ENCODE measurements at regions not wholly inside any gene's neighbourhood (a gene's known extent, or its start where the extent isn't known, plus 50 kb on each side); places are given as distances from the start of the nearest gene placed in this dataset.
A peak's percentile ranks its signal among the peaks of the same experiment; 100 is the strongest.

- Histone ChIP-seq H3K4me2 (ENCODE audit: low read depth, low read length) (no peak overlapping the region), H3K79me2 (ENCODE audit: insufficient read depth, low read length) (no peaks in the 10 kb centered on the region), H3K4me3 (replicated peaks in 1 of 3; ENCODE audit: insufficient read depth in 1 of 3, low read depth in 2 of 3, low read length in 3 of 3) (no peak overlapping the region), H3K36me3 (replicated peaks in 1 of 2; ENCODE audit: control insufficient read depth in 1 of 2, insufficient read depth in 2 of 2, low read length in 2 of 2) (no peaks in the 10 kb centered on the region), H2AFZ (ENCODE audit: low read length) (no peak overlapping the region), H3K4me1 (ENCODE audit: insufficient read depth, low read length) (no peaks in the 10 kb centered on the region), H3K9ac (ENCODE audit: insufficient read depth, low read depth, low read length) (no peak overlapping the region), H3K27ac (ENCODE audit: extremely low read length, insufficient read depth, low read length) (no peak overlapping the region), H3K27me3 (ENCODE audit: control insufficient read depth in 1 of 2, insufficient read depth in 2 of 2, low read length in 2 of 2) (no peaks in the 10 kb centered on the region), H4K20me1 (ENCODE audit: insufficient read depth, low read length) (no peaks in the 10 kb centered on the region), H3K9me3 (ENCODE audit: low read length) (no peaks in the 10 kb centered on the region)
- intact Hi-C loops (cut with micrococcal nuclease; ENCODE audit: unreplicated experiment), result no loop called here
- ChIA-PET POLR2A (no interaction called here), CTCF (ENCODE audit: low intra/inter-chr PET ratio, low total read pairs) (no interaction called here)
- FAIRE-seq, result no peak
- DNase-seq (ENCODE audit: low spot score), result peak; percentile 39
- no TSS peak for BruUV-seq (replicated peaks)
- 17% methylated on average over 10 of the region's 10 CpGs for WGBS (ENCODE audit: low lambda C conversion rate)
- in situ Hi-C loops (cut with HindIII; ENCODE audit: extremely low pct_ligation_motif_present, low pct_unique_long_range_greater_than_20kb), result no loop called here
- no peak for ATAC-seq
- TF ChIP-seq NCOA2 (CRISPR knock-in tag; IDR thresholded peaks at IDR 0.05) (0 out of 2 replicates have a peak, but pooled peaks have one; percentile 27), PAX8 (CRISPR knock-in tag; IDR thresholded peaks at IDR 0.05; ENCODE audit: borderline replicate concordance) (0 out of 2 replicates have a peak, but pooled peaks have one; percentile 38), ZNF556 (CRISPR knock-in tag; IDR thresholded peaks at IDR 0.05; ENCODE audit: borderline replicate concordance) (no peak), MXD3 (CRISPR knock-in tag; IDR thresholded peaks at IDR 0.05) (peak; percentile 56; the same call in 1 of the 2 replicates), ZFP36L2 (CRISPR knock-in tag; IDR thresholded peaks at IDR 0.05) (peak; percentile 77; the same call in 1 of the 2 replicates), KLF9 (CRISPR knock-in tag; IDR thresholded peaks at IDR 0.05; ENCODE audit: low read depth) (peak; percentile 66; the same call in 1 of the 2 replicates), FOXK1 (CRISPR knock-in tag; IDR thresholded peaks at IDR 0.05; ENCODE audit: borderline replicate concordance, low read depth) (peak; percentile 52; the same call in 1 of the 2 replicates), ZBED4 (CRISPR knock-in tag; IDR thresholded peaks at IDR 0.05; ENCODE audit: borderline replicate concordance) (peak; percentile 69; the same call in 1 of the 2 replicates), ZNF431 (CRISPR knock-in tag; IDR thresholded peaks at IDR 0.05; ENCODE audit: borderline replicate concordance, low read depth) (peak; percentile 28; the same call in 1 of the 2 replicates), GTF2F1 (IDR thresholded peaks at IDR 0.05; ENCODE audit: low read length) (no peak), SMAD3 (CRISPR knock-in tag; IDR thresholded peaks at IDR 0.05) (peak; percentile 84), RFXANK (CRISPR knock-in tag; IDR thresholded peaks at IDR 0.05) (peak; percentile 54; the same call in 1 of the 2 replicates), ZNF766 (CRISPR knock-in tag; IDR thresholded peaks at IDR 0.05; ENCODE audit: borderline replicate concordance) (0 out of 2 replicates have a peak, but pooled peaks have one; percentile 37), BHLHE40 (IDR thresholded peaks at IDR 0.05; ENCODE audit: low read length) (no peak), MIXL1 (CRISPR knock-in tag; IDR thresholded peaks at IDR 0.05) (peak; percentile 66; the same call in 1 of the 2 replicates), SMARCC2 (IDR thresholded peaks at IDR 0.05) (no peak), ZNF768 (CRISPR knock-in tag; IDR thresholded peaks at IDR 0.05) (no peak), KDM2A (CRISPR knock-in tag; IDR thresholded peaks at IDR 0.05; ENCODE audit: borderline replicate concordance, low read depth) (peak; percentile 57; the same call in 1 of the 2 replicates), SAP130 (CRISPR knock-in tag; IDR thresholded peaks at IDR 0.05; ENCODE audit: low read depth) (0 out of 2 replicates have a peak, but pooled peaks have one; percentile 21), GLI4 (CRISPR knock-in tag; IDR thresholded peaks at IDR 0.05; ENCODE audit: borderline replicate concordance) (0 out of 2 replicates have a peak, but pooled peaks have one; percentile 43), HBP1 (CRISPR knock-in tag; IDR thresholded peaks at IDR 0.05; ENCODE audit: low read depth) (peak; percentile 89)
Measured at GRCh38 chr1:110746644-110747259, 72.0 kb upstream of the KCNA3 start.
